A673 (cell line): ENCODE measurements at regions not wholly inside any gene's neighbourhood (a gene's known extent, or its start where the extent isn't known, plus 50 kb on each side); places are given as distances from the start of the nearest gene placed in this dataset.

Experiments used
- BruUV-seq: library from RNA; stranded (reverse); fragments of 400-500 nt; replicated peaks from 2 replicates; lab custom pipeline; 2021; lab: Mats Ljungman, UMichigan
- CTCF ChIA-PET: fragments of 300-600 bp; sonication (Branson Sonifier 250); formaldehyde crosslinking; loops from one replicate; lab custom pipeline; 2022; ENCODE audit warnings: antibody characterized with exemption; lab: Charles Lee
- POLR2A ChIA-PET: fragments of 300-600 bp; sonication (Branson Sonifier 250); formaldehyde crosslinking; loops from one replicate; lab custom pipeline; 2022; ENCODE audit warnings: antibody characterized with exemption; ENCODE audit not compliant: low non-redundant PET; lab: Charles Lee
- DNase-seq: peaks from one replicate; pipeline ENCODE4 v3.0.0-alpha.2; 2015; ENCODE audit warnings: low spot score
- H3K27ac ChIP-seq: fragments of 200-600 bp; sonication (generic); 2 replicates; pipeline ENCODE4 v1.5.1; 2016; ENCODE audit warnings: mixed run types, low read depth, mild to moderate bottlenecking, mixed read lengths, antibody characterized with exemption, low read length; ENCODE audit not compliant: poor library complexity, severe bottlenecking
- H3K27me3 ChIP-seq: fragments of 200-600 bp; sonication (generic); replicated peaks from 2 replicates; pipeline ENCODE4 v1.6.1; 2017; ENCODE audit warnings: mixed run types, low read depth, mild to moderate bottlenecking, mixed read lengths, antibody characterized with exemption, low read length; ENCODE audit not compliant: insufficient read depth, poor library complexity
- H3K36me3 ChIP-seq: fragments of 200-600 bp; sonication (generic); 2 replicates; pipeline ENCODE4 v1.6.1; 2016; ENCODE audit warnings: mixed run types, mild to moderate bottlenecking, mixed read lengths, antibody characterized with exemption, low read length; ENCODE audit not compliant: insufficient read depth, poor library complexity, severe bottlenecking
- H3K4me1 ChIP-seq: fragments of 200-600 bp; sonication (generic); 2 replicates; pipeline ENCODE4 v1.6.1; 2017; ENCODE audit warnings: mixed run types, mild to moderate bottlenecking, mixed read lengths, antibody characterized with exemption, low read length; ENCODE audit not compliant: insufficient read depth, poor library complexity, severe bottlenecking
- H3K4me3 ChIP-seq: fragments of 200-600 bp; sonication (generic); 2 replicates; pipeline ENCODE4 v1.5.1; 2016; ENCODE audit warnings: low read depth, mixed run types, mild to moderate bottlenecking, mixed read lengths, low read length; ENCODE audit not compliant: poor library complexity, severe bottlenecking
- H3K9me3 ChIP-seq: fragments of 200-600 bp; sonication (generic); 2 replicates; pipeline ENCODE4 v1.6.1; 2016; ENCODE audit warnings: mixed run types, low read depth, mild to moderate bottlenecking, mixed read lengths, antibody characterized with exemption, low read length; ENCODE audit not compliant: poor library complexity, severe bottlenecking
- EZH2 ChIP-seq: fragments of 200-600 bp; sonication (generic); IDR thresholded peaks from 2 replicates; pipeline ENCODE4 v1.6.1; 2017; ENCODE audit warnings: borderline replicate concordance, low read depth, mild to moderate bottlenecking, mixed read lengths, antibody characterized with exemption, low read length; ENCODE audit not compliant: poor library complexity, severe bottlenecking
- intact Hi-C: fragments of 100-400 bp; cut with micrococcal nuclease; formaldehyde crosslinking; loops from one replicate; pipeline ENCODE4 v1.10.0; 2022; ENCODE audit not compliant: unreplicated experiment
- TF ChIP-seq, protein P1 (sequence below): fragments of 300-800, 200-600 bp; sonication (generic); conservative IDR thresholded peaks from 2 replicates; pipeline ENCODE4 v1.5.1; 2017; ENCODE audit warnings: low read depth, mild to moderate bottlenecking, antibody characterized with exemption, low read length, moderate library complexity, mixed read lengths

DNA sequence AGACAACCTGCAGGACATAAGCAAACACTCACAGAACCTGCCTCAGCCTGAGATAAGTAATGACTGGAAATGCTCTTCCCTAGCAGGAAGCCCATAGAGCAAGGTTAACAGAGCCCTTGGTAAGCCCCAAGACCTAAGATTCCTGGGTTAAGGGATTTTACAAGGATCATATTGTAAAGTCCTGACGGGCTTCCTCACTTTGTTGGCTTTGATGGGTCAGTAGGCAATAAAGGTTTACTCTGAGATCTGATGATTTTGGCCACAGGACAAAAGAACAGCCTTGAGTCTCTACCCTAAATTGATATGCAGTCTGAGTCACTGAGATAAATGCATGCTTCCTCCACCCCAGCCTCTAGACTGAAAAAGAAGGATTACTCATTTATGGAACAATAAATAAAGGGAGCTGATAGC is 270.8 kb downstream of the HTR7 start:
- intact Hi-C loops: no loop called here

DNA sequence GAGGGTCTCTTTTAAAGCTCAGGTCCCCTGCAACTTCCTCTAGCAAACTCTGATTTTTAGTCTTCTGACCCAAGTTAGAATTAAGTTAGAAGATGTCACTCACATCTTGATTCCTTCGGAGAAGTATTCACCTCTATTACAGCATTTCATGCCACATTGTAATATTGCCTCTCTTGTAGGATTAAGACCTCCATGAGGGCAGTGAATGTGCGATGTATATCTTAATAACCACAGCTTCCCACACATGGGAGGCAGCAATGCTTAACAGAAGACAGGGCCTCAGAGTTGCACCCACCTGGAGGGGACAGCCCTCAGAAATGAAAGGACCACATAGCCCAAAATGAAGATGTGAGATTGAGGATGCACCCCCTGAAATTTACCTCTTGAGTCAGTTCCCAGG is 270.3 kb downstream of the HTR7 start:
- POLR2A ChIA-PET: no interaction called here
- CTCF ChIA-PET: no interaction called here

More for the DNA sequence above, 270.8 kb downstream of the HTR7 start:
- no peaks in the 10 kb centered on the region for H3K4me1 ChIP-seq
- H3K9me3 ChIP-seq: no peaks in the 10 kb centered on the region
- H3K27ac ChIP-seq: no peak overlapping the region
- H3K27me3 ChIP-seq: peaks cover 18% of the 10 kb centered on the region
- POLR2A ChIA-PET: no interaction called here
- H3K36me3 ChIP-seq: no peaks in the 10 kb centered on the region
- no peak overlapping the region for H3K4me3 ChIP-seq
- TF ChIP-seq, protein P1, sequence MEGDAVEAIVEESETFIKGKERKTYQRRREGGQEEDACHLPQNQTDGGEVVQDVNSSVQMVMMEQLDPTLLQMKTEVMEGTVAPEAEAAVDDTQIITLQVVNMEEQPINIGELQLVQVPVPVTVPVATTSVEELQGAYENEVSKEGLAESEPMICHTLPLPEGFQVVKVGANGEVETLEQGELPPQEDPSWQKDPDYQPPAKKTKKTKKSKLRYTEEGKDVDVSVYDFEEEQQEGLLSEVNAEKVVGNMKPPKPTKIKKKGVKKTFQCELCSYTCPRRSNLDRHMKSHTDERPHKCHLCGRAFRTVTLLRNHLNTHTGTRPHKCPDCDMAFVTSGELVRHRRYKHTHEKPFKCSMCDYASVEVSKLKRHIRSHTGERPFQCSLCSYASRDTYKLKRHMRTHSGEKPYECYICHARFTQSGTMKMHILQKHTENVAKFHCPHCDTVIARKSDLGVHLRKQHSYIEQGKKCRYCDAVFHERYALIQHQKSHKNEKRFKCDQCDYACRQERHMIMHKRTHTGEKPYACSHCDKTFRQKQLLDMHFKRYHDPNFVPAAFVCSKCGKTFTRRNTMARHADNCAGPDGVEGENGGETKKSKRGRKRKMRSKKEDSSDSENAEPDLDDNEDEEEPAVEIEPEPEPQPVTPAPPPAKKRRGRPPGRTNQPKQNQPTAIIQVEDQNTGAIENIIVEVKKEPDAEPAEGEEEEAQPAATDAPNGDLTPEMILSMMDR: no peak
- no peak for TF ChIP-seq EZH2
- CTCF ChIA-PET: no interaction called here
- no TSS peak for BruUV-seq
- DNase-seq: no peak

DNA sequence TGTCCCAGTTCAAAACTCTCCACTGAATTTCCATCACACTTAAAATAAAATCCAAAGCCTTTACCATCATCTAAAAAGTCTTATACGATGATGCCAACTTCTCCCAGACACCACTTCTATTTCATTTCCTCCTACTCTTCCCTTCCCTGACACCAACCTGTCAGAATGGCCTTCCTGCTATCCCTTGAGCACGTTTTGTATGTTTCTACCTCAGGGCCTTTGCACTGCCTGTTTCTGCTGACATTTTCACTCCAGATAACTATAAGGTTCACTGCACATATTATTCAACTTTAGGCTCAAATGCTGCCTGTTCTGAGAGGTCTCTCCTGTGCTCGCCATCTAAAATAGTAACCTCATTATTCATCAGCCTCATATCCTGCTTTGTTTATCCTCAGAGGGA is 269.6 kb downstream of the HTR7 start:
- Histone ChIP-seq H3K4me3 (no peak overlapping the region), H3K27me3 (peaks cover 21% of the 10 kb centered on the region), H3K36me3 (no peaks in the 10 kb centered on the region), H3K4me1 (no peaks in the 10 kb centered on the region), H3K27ac (no peak overlapping the region), H3K9me3 (no peaks in the 10 kb centered on the region)
- ChIA-PET POLR2A (no interaction called here), CTCF (no interaction called here)
- no TSS peak for BruUV-seq
- no peak for DNase-seq
- TF ChIP-seq, protein P1: no peak
- no peak for TF ChIP-seq EZH2
- intact Hi-C loops: no loop called here

More for the DNA sequence above, 270.3 kb downstream of the HTR7 start:
- BruUV-seq: no TSS peak
- no peak for DNase-seq
- no peaks in the 10 kb centered on the region for H3K4me1 ChIP-seq
- TF ChIP-seq EZH2: no peak
- TF ChIP-seq, protein P1: no peak
- no peaks in the 10 kb centered on the region for H3K9me3 ChIP-seq
- intact Hi-C loops: no loop called here
- no peak overlapping the region for H3K27ac ChIP-seq
- no peaks in the 10 kb centered on the region for H3K36me3 ChIP-seq
- no peak overlapping the region for H3K4me3 ChIP-seq
- H3K27me3 ChIP-seq: peaks cover 21% of the 10 kb centered on the region
